Liver (tissue), 3 donors: ENCODE measurements at regions not wholly inside any gene's neighbourhood (a gene's known extent, or its start where the extent isn't known, plus 50 kb on each side); places are given as distances from the start of the nearest gene placed in this dataset.

Experiments used
- CTCF ChIP-seq: fragments of 150-350 bp; IDR thresholded peaks from 2 replicates; pipeline ENCODE4 v1.5.1; 2017; ENCODE audit warnings: improper control_type of control experiment, low read depth, low read length; ENCODE audit not compliant: missing input control
- GABPA ChIP-seq, 2 donors: IDR thresholded peaks in 1 of 2; conservative IDR thresholded peaks in 1 of 2; 2 replicates each; pipeline ENCODE4 v1.6.1; 2016; ENCODE audit warnings: antibody characterized with exemption in 2 of 2, mild to moderate bottlenecking in 1 of 2, moderate library complexity in 1 of 2
- MAX ChIP-seq: IDR thresholded peaks from 2 replicates; pipeline ENCODE4 v1.6.1; 2016; ENCODE audit warnings: antibody characterized with exemption
- NR2F2 ChIP-seq: IDR thresholded peaks from 2 replicates; pipeline ENCODE4 v1.6.1; 2016; ENCODE audit warnings: antibody characterized with exemption
- TAF1 ChIP-seq: conservative IDR thresholded peaks from 2 replicates; pipeline ENCODE4 v1.6.1; 2016; ENCODE audit warnings: antibody characterized with exemption, mild to moderate bottlenecking
- ZBTB33 ChIP-seq: IDR thresholded peaks from 2 replicates; pipeline ENCODE4 v1.6.1; 2016; ENCODE audit warnings: antibody characterized with exemption
- TF ChIP-seq, protein P1 (sequence below): IDR thresholded peaks from 2 replicates; pipeline ENCODE4 v1.6.1; 2016; ENCODE audit warnings: antibody characterized with exemption, mild to moderate bottlenecking
- donor health status: healthy.
- donor health status: healthy.

DNA sequence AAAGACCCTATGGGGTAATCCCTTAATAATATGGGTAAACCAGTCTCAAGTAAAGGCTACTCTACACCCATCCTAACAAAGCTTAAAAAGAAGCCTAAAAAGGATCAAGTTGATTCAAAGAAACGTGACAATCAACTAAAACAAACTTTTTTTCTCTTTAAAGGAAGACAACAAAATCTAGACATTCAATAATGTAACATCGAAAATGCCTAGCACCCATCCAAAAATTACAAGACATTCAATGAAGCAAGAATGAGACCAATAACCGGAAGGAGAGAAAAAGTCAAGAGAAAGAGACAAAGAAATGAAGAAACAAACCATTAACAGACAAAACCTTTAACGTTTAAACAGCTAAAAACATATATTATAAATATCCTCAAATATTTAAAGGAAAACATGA lies 143.8 kb upstream of the VASH1 start:
- TF ChIP-seq CTCF: no peak
- no peak for TF ChIP-seq TAF1
- no peak for TF ChIP-seq NR2F2
- no peak for TF ChIP-seq MAX
- TF ChIP-seq GABPA (IDR thresholded peaks at IDR 0.05 in 1 of 2, conservative IDR thresholded peaks at IDR 0.05 in 1 of 2): no peak
- TF ChIP-seq, protein P1, sequence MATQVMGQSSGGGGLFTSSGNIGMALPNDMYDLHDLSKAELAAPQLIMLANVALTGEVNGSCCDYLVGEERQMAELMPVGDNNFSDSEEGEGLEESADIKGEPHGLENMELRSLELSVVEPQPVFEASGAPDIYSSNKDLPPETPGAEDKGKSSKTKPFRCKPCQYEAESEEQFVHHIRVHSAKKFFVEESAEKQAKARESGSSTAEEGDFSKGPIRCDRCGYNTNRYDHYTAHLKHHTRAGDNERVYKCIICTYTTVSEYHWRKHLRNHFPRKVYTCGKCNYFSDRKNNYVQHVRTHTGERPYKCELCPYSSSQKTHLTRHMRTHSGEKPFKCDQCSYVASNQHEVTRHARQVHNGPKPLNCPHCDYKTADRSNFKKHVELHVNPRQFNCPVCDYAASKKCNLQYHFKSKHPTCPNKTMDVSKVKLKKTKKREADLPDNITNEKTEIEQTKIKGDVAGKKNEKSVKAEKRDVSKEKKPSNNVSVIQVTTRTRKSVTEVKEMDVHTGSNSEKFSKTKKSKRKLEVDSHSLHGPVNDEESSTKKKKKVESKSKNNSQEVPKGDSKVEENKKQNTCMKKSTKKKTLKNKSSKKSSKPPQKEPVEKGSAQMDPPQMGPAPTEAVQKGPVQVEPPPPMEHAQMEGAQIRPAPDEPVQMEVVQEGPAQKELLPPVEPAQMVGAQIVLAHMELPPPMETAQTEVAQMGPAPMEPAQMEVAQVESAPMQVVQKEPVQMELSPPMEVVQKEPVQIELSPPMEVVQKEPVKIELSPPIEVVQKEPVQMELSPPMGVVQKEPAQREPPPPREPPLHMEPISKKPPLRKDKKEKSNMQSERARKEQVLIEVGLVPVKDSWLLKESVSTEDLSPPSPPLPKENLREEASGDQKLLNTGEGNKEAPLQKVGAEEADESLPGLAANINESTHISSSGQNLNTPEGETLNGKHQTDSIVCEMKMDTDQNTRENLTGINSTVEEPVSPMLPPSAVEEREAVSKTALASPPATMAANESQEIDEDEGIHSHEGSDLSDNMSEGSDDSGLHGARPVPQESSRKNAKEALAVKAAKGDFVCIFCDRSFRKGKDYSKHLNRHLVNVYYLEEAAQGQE: no peak
- no peak for TF ChIP-seq ZBTB33
